Fibroblast of upper back skin (primary cell): ENCODE measurements at regions not wholly inside any gene's neighbourhood (a gene's known extent, or its start where the extent isn't known, plus 50 kb on each side); places are given as distances from the start of the nearest gene placed in this dataset.

Source experiments
- DNase-seq: peaks from one replicate; pipeline ENCODE4 v3.0.0-alpha.2; 2013

GRCh38 chr16:6993544-6993943 is 339.1 kb upstream of the RBFOX1 start:
- DNase-seq, result no peak

- DNase-seq, result no peak
These were observed 343.8 kb upstream of the RBFOX1 start for GRCh38 chr16:6988846-6989245.

- DNase-seq, result no peak
These were observed 354.7 kb upstream of the RBFOX1 start for GRCh38 chr16:6977916-6978315.

GRCh38 chr16:6977291-6977690 is 355.4 kb upstream of the RBFOX1 start:
- no peak for DNase-seq

GRCh38 chr16:6976716-6977115 is 355.9 kb upstream of the RBFOX1 start:
- no peak for DNase-seq

GRCh38 chr16:6970171-6970857 is 362.3 kb upstream of the RBFOX1 start:
- no peak for DNase-seq

- no peak for DNase-seq
These were observed 363.1 kb upstream of the RBFOX1 start for GRCh38 chr16:6969594-6969993.

- no peak for DNase-seq
These were observed 364.8 kb upstream of the RBFOX1 start for GRCh38 chr16:6967796-6968320.

- no peak for DNase-seq
These were observed 365.7 kb upstream of the RBFOX1 start for GRCh38 chr16:6966925-6967324.

- no peak for DNase-seq
These were observed 368.0 kb upstream of the RBFOX1 start for GRCh38 chr16:6964679-6965078.

GRCh38 chr16:6961704-6962103 is 370.9 kb upstream of the RBFOX1 start:
- DNase-seq, result no peak

GRCh38 chr16:6958184-6958583 is 374.5 kb upstream of the RBFOX1 start:
- DNase-seq, result no peak

- no peak for DNase-seq
These were observed 375.0 kb upstream of the RBFOX1 start for GRCh38 chr16:6957681-6958080.

- DNase-seq, result no peak
These were observed 376.1 kb upstream of the RBFOX1 start for GRCh38 chr16:6956511-6956910.

GRCh38 chr16:6955303-6955702 is 377.3 kb upstream of the RBFOX1 start:
- DNase-seq, result no peak

GRCh38 chr16:6949240-6949639 is 383.4 kb upstream of the RBFOX1 start:
- DNase-seq, result no peak

- DNase-seq, result no peak
These were observed 385.4 kb upstream of the RBFOX1 start for GRCh38 chr16:6947291-6947690.

GRCh38 chr16:6946802-6947201 is 385.8 kb upstream of the RBFOX1 start:
- no peak for DNase-seq

- no peak for DNase-seq
These were observed 386.5 kb upstream of the RBFOX1 start for GRCh38 chr16:6946106-6946505.

GRCh38 chr16:6940968-6941367 is 391.7 kb upstream of the RBFOX1 start:
- DNase-seq, result no peak

- DNase-seq, result no peak
These were observed 395.0 kb upstream of the RBFOX1 start for GRCh38 chr16:6937641-6938040.

GRCh38 chr16:6932871-6933385 is 399.7 kb upstream of the RBFOX1 start:
- no peak for DNase-seq

- no peak for DNase-seq
These were observed 402.8 kb upstream of the RBFOX1 start for GRCh38 chr16:6929868-6930267.

- DNase-seq, result no peak
These were observed 405.9 kb upstream of the RBFOX1 start for GRCh38 chr16:6926762-6927161.

- no peak for DNase-seq
These were observed 406.3 kb upstream of the RBFOX1 start for GRCh38 chr16:6926341-6926740.
